ENCODE measurements at regions not wholly inside any gene's neighbourhood (a gene's known extent, or its start where the extent isn't known, plus 50 kb on each side); places are given as distances from the start of the nearest gene placed in this dataset.
"Not testable (repeated sequence)": the region's sequence is repeated elsewhere in the genome, so short reads cannot be mapped to it uniquely, and the experiment has no call there.

DNA sequence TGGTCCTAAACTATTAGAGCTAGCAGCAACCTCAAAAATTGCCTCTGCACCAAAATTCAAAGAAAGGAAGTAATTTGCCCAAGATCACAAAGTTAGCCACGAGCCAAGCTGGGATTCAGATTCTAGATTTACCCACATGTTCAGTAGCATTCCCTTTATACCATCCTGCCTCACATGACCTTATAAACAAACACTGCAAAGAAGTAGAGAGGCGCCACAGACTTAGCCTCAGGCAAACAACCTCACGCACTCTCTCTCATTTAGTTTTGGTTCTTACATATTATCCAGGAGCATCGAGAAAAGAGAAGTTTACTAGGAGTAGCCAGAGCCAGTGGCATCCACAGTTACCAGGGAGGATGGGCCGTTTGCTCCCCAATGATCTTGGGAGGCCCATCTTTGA, 226.6 kb downstream of the OSR1 start:
- DNase-seq: no peak

DNA sequence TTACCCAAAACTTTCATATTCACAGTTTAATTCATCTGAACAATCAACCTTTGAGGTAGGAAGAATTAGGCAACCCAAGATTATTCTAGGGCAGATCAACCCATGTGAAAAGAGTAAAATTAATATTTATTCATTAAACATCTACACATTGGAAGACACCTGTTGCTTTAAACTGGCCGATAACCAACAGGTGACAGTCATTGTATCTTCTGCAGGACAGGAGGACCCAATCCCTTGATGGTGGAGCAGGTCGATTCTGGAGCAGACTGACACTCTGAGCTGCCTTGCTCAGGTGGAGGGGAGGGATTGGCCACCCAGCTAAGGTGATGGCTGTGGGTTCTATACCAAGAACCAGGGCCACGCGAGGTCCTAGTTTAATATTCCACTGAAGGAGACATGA, 230.3 kb downstream of the OSR1 start:
- no peak for DNase-seq

DNA sequence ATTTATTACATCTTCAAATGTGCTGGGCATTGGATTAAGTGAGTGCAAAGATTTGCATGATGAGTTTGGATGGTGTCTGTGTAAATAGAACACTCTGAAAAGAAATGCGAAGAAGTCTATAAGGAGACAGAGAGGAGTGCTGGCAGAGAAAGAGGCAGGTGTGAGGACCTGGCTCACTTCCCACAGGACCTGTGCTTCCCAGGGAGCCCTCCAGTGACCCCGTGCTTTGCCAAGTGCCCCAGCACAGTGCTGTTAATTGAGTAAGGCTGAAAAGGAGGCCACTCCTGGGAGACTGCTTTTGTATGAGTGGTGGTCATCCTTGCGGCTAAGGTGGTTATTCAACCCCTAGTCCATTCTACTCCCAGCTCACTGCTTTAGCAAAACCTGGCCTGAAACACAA, 230.8 kb downstream of the OSR1 start:
- DNase-seq: no peak

DNA sequence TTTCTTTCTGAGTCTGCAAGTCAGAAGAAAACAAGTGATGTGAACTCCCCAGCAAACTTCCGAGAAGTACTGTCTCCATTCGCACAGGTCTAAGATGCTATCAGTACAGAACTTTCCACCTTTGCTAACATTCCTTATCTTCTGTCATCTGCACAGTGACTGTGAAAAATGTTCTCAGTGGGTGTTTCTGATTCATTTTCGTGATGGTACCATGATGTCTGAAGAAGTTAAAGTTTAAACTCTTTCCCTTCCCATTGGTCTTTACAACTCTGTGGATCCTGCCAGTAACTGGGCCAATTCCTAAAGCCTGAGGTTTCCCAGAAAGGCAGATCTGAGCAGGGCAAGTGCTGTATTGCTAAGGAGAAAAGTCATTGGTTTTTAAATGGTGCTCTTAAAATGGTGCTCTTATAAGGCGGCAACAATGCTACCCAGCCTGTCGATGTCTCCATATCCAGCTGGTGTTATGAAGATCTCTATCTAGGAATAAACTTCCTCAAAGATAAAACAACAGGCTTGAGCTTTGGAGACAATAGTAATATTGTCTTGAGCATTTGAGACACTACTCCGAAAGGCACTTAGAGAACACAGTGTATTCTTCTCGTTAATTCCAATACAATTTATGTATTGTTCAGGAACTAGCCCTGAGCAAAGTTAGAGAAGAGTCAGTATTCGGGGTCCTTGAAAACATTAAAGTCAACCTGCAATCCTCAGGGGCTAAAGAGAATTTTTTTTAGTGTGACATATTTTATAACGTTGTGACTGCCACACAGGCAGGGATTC, 232.3 kb downstream of the OSR1 start:
- no peak for DNase-seq

DNA sequence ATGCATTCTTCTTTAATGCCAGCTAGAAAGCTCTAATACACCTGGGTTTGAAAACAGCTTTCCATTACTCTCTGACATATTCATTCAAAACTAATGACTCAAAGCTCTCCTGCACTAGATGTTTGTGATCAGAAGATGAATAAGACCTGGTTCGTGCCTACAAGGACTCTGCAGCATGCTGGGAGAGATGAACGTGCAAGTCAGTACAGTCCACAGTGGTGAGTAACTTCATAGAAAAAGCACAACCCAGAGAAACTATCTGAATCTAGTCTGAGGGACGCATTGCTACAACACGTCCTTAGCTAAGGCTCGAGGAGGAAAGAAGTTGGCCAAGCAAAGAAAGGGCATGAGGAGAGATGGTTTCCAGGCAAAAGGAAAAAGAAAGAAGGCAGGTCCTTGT, 234.3 kb downstream of the OSR1 start:
- DNase-seq: no peak

DNA sequence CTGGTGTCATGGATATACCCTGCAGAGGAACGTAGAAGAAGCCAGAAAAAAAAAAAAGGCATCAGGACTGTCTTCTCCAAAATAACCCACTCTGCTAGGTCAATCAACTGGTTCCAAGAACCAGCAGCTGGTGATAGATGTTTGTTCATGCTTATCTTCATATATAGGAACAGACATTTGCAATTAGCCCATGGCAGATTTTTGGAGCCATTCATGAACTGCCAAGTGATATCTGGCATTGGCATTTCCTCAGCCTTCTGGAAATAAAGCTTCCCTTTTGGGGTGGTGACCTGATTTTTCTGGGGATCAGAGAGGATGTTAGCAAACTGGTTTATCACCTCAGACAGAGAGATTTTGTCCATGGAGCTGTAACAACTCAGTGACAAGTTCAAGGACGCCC, 234.9 kb downstream of the OSR1 start:
- DNase-seq: no peak

DNA sequence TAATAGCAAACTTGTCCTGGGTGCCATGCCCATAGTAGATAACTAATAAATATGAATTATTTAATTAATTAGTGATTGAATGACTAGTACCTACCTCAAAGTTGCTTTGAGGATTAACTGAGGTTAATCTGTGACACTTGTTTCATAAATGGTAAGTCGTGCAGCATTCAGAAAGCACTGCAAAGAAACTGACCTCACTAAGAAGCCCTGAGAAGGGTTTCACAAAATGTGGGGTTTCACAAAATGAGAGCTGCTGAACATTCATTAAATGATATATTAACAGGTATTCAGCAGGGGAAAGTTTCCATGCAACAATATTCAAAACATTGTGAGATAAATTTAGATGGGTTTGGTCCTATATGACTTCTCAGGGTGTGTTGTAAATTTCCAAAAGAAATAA, 236.2 kb downstream of the OSR1 start:
- no peak for DNase-seq

DNA sequence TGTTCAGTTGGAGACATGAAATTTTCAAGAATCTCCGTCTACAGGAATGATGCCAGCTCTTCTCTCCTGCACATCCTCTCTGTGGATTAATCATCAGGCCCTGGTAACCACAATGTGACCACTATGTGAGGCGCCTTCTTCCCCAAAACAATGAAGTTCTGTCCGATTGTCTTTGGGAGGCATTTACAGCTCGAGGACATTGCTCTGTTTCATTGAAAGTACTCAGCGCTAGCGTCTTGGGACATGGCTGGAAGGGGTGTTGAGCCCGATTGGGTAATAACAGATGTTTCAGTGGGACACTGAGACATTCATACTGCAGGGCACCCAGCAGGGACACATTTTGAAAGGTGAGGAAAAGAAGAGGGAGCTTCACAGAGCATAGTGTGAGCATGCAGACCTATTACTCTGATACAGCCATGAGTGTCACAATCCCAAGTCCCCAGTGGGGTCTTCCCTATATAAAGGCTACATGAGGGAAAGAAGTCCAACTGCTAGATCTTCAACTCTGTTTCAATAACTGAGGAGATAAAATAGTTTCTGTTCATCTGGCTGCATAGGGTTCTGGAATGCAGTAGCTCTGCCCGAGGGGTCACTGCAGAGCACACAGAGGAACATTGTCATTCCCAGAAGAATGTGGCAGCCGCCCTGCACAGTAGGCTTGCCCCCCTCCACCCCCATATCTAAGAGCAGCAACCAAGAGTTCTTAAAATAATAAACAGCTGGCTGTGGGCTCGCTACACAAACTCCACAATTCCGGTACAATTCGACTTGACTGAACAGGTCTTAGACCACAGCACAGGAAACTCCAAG, 237.3 kb downstream of the OSR1 start:
- no peak for DNase-seq

DNA sequence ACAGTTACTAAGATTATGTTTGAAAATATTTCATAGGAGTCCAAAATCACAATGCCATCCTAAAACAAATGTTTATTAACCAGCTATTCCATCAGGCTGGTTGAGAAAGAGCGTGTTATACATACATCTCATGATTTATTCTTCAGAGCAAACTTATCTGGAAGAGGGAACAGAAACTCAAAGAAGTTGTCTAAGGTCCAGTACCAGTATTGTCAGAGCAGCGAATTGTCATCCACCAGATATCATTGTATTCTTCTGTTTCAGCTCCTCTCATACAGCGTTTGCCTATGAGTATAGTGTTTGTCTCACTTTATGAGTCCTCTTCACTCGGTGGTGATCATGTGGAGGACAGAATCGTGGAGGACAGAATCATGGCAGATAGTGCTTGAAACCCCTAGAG, 238.2 kb downstream of the OSR1 start:
- DNase-seq: no peak

DNA sequence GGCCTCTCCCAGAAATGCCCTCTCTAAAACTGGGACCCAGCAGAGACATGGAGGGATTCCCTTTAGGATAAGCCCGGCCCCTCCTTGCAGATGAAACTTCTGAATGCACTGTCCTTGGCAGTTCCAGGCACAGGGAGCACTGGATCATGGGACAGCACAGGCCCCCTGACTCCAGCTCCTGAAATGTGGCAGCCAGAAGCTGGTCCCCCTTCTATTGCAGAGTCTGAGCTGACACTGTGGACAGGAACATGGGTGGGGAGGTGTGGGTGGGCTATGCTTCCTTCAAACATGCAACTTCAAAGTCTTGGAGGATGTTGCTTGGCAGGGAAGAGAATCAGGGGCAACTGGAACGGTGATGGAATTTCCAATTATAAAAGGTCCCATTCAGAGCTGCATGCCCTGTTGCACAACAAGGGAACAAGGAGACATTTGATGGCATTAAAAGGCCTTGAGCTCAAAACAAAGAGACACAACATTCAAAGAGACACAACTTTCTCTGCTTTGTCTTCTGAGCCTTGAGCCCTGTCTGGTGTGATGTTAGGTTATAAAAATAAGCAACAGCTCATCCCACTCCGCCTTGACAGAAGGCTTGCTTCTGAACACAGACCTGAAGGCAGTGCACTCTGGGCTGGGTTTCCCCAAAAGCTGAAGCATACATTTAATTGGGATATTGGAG, 239.0 kb downstream of the OSR1 start:
- no peak for DNase-seq

DNA sequence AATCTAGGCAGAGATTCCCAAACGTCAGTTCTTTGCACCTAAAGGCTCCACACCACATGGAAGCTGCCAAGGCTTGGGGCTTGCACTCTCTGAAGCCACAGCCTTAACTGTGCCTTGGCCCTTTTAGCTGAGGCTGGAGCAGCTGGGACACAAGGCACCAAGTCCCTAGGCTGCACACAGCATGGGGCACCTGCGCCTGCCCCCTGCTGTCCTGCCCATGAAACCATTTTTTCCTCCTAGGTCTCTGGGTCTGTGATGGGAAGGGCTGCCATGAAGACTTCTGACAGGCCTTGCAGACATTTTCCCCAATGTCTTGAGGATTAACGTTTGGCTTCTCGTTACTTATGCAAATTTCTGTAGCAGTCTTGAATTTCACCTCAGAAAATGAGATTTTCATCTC, 241.5 kb downstream of the OSR1 start:
- no peak for DNase-seq

DNA sequence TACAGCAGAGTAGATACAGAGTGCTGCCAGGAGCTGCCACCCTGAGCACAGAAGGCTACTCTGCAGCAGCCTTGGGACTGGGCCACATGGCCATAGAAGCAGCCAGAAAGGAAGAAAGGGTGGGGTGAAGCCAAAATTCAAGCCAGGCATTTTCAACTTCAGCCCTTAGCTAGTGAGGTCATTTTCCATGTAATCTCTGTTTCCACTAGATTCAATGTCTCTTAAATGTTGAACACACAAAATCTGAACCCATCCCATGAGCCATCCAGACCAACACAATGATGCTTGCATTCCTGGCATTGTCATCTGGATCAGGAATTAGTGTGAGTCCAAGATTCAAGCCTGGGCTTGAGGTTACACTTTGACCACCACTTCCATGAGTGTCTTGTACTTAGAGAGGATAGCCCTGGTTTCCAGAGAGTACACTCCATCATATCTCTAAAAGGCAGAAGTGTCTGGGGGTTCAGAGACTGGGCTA, 243.6 kb downstream of the OSR1 start:
- DNase-seq: no peak

DNA sequence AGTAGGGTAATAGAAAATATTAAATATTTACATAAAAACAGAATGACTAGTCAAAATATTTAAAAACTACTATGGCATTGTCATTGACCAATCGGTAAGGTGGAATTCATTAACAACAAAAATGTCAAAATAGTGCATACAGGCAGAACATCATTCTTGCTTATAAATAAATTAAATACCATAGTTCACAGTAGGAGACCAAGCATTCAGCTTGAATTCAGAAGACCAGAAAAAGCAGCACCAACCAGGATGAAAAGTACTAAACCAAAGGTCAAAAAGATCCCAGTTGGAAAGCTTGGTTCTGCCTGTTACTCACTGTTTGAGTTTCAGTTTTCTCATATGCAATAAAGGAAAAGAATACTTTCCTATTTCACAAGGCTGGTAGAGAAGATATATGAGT, 244.3 kb downstream of the OSR1 start:
- no peak for DNase-seq

DNA sequence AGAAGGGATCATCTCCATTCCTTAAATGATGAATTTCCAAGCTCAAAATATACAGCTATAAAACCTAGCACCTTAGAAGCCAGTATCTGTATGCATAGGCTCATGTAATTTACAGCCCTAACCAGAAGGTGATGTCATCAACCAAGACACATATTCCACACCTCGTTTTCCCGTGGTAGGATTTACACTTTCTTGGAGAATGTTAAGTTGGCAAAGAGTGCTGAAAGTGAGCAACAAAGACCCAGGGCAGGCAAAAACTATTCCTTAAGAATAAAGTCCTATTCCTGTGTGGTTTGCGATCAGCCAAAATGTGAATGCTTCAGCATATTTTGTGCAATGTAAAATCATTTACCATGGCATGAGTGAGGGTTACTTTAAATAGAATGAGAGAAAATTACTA, 247.1 kb downstream of the OSR1 start:
- DNase-seq: no peak

DNA sequence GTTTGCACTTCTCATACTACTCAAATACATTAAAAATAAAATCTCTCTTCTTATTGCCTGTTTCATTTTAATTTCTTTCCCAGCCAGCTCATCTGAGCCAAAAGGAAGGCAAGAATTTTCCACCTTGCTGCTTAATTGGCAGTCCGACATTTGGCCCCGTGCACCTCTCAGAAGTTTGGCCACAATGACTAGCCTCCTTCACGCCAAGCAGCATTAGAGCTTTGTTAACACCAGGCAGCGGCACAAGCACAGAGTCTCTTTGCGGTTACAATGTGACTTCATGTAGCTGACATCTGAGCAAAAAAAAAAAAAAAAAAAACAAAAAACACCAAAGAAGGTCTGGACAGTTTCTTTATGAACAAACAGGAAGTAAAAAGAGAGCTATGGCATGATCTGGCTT, 248.9 kb downstream of the OSR1 start:
- no peak for DNase-seq

DNA sequence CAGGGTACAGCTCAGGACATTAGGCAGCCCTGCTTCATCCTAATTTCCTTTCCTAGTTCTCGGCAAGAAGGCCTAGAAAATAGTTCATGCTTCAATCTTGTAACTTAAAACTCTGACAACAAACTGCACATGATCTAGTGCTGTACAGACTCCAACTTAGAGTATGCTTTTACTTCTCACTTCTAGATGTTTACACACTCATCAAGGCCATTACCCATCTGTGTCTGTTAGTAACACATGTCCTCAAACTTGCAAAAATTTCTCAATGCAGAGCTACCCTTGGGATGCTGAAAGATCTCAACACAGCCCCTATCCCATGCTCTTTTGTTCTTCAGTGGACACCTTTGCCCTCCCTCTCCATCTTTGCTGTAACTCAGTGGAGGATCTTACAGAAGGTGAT, 252.0 kb downstream of the OSR1 start:
- no peak for DNase-seq

DNA sequence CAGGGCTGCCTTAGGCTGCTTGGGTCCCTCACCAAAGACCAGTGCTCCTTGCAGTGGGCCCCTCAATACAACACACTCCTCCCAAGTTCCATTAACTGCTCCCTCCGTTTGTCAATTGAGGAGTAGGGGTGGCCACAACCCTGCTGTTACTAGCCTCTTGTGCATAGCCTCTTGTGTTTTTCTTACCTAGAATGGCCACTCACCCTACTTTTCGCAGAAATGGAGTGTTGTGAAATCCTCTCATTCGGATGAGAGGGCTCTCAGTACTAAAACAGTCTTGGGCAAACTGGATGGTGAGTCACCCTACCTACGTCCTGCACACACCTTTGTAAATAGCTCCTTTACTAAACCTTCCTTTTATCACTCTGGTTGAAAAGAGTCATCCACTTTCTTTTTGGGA, 253.9 kb downstream of the OSR1 start:
- no peak for DNase-seq

DNA sequence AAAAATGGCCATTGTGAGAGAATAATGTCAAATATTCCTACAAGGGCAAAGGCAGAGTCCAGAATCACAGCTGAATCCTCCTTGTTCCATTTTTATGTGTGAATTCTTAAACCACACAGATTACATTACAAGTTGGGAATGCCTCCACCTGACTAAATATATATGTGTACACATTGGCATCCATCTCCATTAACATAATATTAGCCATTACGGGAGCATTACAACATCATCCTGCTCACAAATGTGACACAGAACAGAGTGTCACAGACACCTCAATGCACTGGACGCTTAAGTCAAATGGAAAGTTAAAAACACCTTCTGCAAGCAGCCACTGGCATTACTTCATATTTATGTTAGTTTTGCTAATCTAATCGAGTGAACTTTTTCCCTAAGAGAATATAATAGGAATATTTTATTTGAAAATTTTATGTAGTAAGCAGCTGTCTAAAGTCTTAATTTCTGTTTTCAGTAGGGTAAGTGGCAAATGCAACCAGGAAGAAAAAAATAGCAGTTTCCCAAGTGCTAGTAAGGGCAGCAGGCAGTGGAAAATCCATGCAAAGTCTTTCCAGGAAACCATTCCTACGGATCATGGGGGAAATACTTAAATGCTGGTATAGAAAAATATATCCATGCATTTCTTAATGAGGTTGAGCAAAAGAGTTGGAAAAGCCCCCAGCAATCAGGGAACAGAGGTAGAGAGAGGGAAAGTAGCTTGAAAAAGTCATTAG, 255.6 kb downstream of the OSR1 start:
- DNase-seq: no peak

DNA sequence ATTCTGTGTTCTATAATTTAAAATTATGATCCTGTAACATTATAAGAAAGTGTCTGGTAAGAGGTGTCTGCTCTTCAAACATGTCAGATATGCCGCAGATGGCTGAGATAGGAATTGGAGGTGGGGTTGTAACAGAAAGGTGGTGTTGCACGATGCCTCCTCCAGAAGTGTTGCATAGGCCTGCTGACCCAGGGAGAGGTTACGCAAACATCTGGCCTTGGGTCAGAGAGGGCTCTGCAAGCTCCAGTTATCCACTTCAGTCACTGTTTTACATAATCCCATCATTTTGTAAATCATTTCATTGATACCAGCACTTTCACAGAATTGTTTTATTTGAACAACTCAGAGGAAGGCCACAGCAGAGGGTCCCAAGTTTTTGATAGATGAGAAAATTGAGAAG, 256.5 kb downstream of the OSR1 start:
- DNase-seq: no peak

DNA sequence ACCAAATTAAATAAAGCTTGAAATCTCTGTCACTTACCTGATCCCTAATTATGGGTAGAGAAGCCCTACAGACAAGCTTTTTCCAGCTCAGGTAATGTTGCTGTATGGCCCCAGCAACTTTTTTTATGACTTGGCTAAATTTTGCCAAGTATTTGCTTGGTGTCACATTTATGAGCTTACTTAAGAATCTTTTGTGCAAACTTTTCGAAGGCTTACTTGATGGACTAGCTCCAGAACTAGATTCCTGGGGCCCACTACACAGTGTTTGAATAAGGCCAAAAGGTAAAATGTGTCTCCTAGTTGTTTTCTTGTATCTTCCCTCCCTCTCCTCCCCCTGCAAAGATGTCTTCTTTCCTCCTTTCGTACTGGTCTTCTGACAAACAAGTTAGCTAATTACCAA, 257.9 kb downstream of the OSR1 start:
- no peak for DNase-seq

DNA sequence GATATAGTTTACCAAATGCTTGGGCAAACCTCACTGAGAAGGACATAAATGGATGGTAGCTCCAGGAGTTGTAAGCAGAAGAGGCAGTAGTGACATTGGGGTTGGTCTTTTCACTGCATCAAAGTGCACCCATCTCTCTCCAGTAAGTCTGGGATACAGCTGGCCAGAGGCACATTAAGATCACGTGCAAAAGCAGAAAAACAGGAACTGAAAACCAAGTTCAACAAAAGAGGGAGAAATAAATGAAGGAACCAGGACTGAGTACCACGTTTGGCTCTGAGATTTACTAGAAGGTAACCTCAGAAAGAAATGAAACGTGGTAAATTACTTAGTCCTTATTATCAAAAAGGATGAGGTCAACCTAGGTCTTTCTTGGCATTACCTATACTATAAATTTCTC, 259.2 kb downstream of the OSR1 start:
- no peak for DNase-seq

DNA sequence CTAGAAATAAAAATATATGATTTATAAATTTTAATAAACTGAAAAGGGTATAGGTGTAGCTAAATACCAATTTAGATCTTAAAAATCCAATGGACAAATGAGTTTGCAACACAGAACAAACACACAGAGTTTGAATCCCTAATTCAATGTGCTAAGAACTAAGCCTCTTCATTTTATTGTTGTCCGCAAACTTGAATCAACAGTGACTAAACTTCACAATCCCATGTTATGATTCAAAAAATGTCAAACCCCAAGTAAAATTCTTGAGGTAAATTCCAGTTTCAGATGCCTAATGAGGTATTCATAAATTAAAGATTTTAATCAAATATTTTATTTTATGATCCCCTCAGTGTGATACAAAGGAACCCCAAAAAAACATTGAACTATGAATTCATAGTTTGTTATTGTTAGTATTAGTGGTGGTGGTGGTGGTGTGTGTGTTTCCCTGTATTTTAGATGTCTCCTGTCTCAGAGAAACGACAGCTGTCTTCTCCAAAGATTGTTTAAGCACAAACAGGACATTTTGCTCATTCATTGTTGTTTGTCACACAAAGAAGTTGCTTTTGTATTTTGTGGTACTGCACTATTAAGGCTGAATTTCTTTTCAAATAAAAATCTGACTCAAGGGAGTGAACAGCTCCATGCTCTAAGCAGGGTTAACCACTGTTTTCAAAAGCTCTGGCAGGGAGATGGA, 259.8 kb downstream of the OSR1 start:
- DNase-seq: no peak

DNA sequence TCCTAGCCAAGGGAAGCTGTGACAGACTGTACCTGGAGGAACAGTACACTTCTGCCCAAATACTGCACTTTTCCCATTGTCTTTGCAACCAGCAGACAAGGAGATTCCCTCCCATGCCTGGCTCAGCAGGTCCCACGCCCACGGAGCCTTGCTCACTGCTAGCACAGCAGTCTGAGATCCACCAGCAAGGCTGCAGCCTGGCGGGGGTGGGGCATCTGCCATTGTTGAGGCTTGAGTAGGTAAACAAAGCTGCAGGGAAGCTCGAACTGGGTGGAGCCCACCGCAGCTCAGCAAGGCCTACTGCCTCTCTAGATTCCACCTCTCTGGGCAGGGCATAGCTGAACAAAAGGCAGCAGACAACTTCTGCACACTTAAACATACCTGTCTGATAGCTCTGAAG, 268.9 kb downstream of the OSR1 start:
- not testable (repeated sequence) for DNase-seq

Measured in NCI-H146 (cell line).